CD4-positive, alpha-beta T cell treated with Interleukin-15 for 1 hour (primary cell): ENCODE measurements at regions not wholly inside any gene's neighbourhood (a gene's known extent, or its start where the extent isn't known, plus 50 kb on each side); places are given as distances from the start of the nearest gene placed in this dataset.

ENCODE experiments used
- DNase-seq: peaks from one replicate; pipeline ENCODE4 v3.0.0-alpha.2; 2020

- DNase-seq: no peak
These were observed 96.2 kb upstream of the HAAO start for GRCh38 chr2:42888321-42889245.

DNA sequence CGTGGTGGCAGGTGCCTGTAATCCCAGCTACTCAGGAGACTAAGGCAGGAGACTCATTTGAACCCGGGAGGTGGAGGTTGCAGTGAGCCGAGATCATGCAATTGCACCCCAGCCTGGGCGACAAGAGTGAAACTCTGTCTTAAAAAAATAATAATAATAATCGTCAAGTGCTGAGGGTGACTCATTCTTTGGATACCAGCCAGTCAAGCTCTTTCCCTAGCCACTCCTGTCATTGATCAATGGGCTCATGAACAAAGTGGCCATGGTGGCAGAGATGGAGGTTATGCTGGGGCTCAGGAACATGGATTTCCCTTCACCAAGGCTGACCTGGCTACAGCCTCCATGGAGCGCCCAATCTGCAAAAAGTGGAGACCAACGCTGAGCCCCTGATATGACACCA, 94.5 kb upstream of the HAAO start:
- no peak for DNase-seq

DNA sequence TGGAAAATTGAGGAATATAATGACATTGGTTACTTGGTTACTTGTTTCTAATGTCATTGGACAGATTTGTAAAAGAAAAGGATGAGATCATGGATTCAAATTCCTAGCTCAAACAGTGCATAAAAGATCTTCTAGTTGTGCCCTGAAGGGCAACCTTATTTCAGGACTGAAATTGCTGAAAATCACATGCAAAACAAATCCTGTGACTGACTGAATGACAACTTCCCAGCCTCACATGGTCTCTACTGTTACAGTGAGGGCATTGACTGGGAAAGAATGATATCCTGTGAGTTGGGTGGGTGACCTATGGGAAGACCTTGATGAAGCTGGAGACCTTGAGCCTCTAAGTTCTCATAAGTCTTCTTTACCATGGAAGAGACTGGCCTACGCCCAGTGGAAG, 90.4 kb upstream of the HAAO start:
- DNase-seq: no peak

- DNase-seq: no peak
These were observed 89.3 kb upstream of the HAAO start for GRCh38 chr2:42881732-42882131.

- DNase-seq: no peak
These were observed 88.6 kb upstream of the HAAO start for GRCh38 chr2:42880738-42881690.

- no peak for DNase-seq
These were observed 87.7 kb upstream of the HAAO start for GRCh38 chr2:42879913-42880737.

- no peak for DNase-seq
These were observed 86.8 kb upstream of the HAAO start for GRCh38 chr2:42879121-42879705.

- DNase-seq: no peak
These were observed 86.2 kb upstream of the HAAO start for GRCh38 chr2:42878581-42878980.

GRCh38 chr2:42877936-42878335, 85.6 kb upstream of the HAAO start:
- no peak for DNase-seq

DNA sequence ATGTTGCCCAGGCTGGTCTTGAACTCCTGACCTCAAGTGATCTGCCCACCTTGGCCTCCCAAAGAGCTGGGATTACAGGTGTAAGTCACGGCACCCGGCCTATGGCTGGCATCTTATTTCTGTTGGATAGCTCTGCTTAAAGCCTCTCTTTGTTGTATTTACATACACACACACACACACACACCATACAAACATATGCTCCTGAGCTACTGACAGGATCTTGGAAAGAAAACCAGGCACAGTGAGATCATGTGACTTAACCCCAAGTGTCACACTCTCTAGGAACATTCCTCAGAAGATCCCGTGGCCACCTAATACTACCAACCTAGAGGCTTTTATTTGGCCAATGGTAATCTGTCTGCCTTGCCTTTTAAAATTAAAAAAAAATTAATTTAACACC, 85.1 kb upstream of the HAAO start:
- DNase-seq: no peak

GRCh38 chr2:42876326-42876751, 84.0 kb upstream of the HAAO start:
- no peak for DNase-seq

GRCh38 chr2:42875880-42876279, 83.5 kb upstream of the HAAO start:
- no peak for DNase-seq

DNA sequence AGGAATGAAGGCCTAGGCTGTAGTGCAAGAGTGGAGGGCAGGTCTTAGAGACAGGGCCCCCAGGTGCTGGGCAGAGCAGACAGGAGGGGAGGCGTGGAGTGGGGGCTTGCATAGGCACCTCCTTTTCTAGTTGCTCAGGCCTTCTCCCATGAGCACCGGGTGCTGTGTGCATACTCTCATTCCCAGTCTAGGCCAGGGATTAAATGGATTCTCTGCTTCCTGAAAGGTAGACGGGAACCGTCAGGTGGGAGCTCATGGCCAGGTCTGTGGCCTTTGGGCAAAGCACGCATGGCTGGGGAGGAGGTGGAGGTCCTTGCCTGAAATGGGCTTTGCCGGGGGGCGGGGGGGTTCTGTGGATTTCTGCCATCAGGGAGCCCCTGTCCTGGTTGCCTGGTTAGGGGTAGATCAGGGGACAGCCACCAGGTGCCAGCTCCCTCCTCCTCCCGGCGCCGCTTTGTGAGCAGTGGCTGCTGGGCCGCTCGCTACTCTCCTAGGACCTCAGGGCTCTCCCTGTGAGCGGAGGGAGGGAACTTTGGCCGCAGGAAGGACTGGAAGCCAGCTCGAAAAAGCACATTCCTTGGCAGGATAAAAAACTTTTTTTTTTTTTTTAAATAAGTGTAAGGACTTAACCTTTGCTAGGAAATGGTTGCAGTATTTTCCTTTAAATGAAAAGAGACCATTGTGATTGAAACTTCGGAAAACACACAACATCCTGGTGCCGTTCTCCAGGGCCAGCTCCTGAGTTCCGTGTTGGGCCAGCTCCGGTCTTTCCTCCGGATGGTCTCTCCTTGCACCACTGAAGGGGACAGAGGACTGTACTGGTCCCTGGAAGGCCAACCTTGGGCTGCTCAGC, 82.8 kb upstream of the HAAO start:
- DNase-seq: no peak

GRCh38 chr2:42872721-42873120, 80.3 kb upstream of the HAAO start:
- no peak for DNase-seq

DNA sequence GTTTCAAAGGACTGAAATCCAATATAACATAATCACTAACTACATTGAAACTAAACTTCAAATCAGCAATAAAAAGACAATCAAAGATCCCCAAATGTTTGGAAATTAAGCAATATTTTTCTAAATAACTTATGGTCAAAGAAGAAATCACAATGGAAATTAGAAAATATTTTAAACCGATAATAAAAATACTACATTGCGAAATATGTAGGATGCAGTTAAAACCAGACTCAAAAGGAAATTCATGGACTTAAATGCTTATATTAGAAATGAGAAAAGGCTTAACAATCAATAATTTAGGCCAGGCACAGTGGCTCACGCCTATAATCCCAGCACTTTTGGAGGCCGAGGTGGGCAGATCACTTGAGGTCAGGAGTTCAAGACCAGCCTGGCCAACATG, 79.0 kb upstream of the HAAO start:
- no peak for DNase-seq

DNA sequence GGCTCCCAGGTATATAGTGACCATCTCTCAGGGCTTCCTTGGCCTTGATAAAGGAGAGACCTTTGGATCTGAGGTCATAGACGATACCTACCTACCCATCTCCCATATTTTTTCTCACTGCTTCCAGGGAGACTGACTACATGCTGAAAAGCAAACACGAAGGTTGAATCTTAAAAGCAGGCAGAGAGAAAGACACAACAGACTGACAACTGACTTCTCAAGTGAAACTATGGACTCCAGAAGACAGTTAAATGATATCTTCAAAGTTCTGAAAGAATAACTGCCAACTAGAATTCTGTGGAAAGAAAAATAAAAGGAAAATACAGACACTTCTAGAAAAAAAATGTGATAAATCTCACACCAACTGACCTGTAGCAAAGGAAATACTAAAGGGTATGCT, 76.5 kb upstream of the HAAO start:
- no peak for DNase-seq

DNA sequence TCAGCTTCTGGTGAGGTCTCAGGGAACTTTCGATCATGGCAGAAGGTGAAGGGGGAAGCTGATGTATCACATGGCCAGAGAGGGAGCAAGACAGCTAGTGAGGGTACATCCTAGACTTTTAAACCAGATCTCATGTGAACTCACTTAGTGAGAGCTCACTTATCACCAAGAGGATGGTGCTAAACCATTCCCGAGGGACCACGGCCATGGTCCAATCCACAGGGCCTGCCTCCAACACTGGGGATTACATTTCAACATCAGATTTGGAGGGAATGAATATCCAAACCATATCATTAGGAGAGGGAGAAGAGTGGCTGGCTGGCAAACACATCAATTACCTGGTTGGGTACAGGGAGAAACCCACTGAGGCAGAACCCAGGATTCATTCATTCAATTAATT, 75.7 kb upstream of the HAAO start:
- DNase-seq: no peak

GRCh38 chr2:42867093-42868065, 75.0 kb upstream of the HAAO start:
- no peak for DNase-seq

DNA sequence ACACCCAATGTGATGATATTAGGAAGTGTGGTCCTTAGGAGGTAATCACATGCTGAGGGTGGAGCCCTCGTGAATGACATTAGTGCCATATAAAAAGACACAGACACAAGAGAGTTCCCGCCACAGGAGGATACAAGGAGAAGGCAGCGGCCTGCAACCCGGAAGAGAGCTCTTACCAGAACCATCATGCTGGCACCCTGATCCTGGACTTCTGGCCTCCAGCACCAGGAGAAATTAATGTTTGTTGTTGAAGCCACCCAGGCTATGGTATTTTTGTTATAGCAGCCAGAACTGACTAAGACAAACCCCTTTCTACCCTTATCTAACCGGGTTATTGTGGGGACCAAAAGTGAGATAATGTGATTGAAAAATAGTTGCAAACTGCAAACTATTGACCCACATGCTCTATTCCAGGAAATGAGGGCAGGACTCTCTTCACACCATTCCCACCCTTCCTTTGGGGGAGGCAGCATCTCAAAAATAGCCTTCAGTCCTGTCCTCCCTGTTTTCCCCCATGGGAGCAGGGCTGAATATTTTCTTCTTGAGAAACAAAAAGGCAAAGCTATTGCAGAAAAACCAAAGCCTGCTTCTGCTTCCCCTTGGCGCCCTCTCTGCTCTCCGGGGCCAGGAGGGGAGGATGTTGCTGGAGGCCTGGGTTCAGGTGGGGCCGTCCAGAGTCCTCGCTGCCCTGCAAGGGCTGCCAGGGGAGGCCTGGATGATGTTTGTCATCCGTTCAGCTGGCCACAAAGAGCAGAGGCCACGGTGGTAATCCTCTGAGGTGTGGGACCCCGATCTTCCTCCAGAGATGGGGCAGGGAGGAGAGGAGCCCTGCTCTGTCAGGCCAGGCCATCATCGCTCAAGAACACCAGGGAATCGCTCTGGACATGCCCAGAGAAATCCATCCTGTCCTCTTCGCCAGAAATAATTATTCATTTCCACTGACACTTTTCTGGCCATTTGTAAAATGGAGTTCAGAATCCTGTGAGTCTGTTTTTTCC, 73.8 kb upstream of the HAAO start:
- no peak for DNase-seq
